ENCODE measurements at regions not wholly inside any gene's neighbourhood (a gene's known extent, or its start where the extent isn't known, plus 50 kb on each side); places are given as distances from the start of the nearest gene placed in this dataset.

- TF ChIP-seq ZNF302 (CRISPR knock-in tag; IDR thresholded peaks at IDR 0.05) (no peak), HDAC2 (IDR thresholded peaks at IDR 0.05) (no peak), REST (IDR thresholded peaks at IDR 0.05) (no peak), EHMT2 (IDR thresholded peaks at IDR 0.05; ENCODE audit: low read depth) (no peak), HES2 (IDR thresholded peaks at IDR 0.05) (peak; percentile 57), MAX (IDR thresholded peaks at IDR 0.05) (peak; percentile 51; the same call in 1 of the 2 replicates), PHF8 (IDR thresholded peaks at IDR 0.05; ENCODE audit: borderline replicate concordance, low read depth) (no peak), ZSCAN20 (CRISPR knock-in tag; IDR thresholded peaks at IDR 0.05) (no peak), CTCF (IDR thresholded peaks at IDR 0.05) (no peak), RFX5 (IDR thresholded peaks at IDR 0.05) (no peak), CBX8 (IDR thresholded peaks at IDR 0.05) (no peak), ESRRA (IDR thresholded peaks at IDR 0.05; ENCODE audit: borderline replicate concordance, low read length) (no peak), TP53 (CRISPR knock-in tag; IDR thresholded peaks at IDR 0.05) (no peak), CHD2 (IDR thresholded peaks at IDR 0.05; ENCODE audit: low read length, partially characterized antibody) (no peak), POLR2AphosphoS2 (conservative IDR thresholded peaks at IDR 0.05; ENCODE audit: low read length) (no peak), EHF (CRISPR knock-in tag; IDR thresholded peaks at IDR 0.05) (no peak), RNF2 (IDR thresholded peaks at IDR 0.05; ENCODE audit: borderline replicate concordance, low read depth) (no peak), GATA3 (IDR thresholded peaks at IDR 0.05; ENCODE audit: borderline replicate concordance) (peak; percentile 94), MYC (IDR thresholded peaks at IDR 0.05; ENCODE audit: borderline replicate concordance, low read length) (no peak), NR3C1 (IDR thresholded peaks at IDR 0.05) (no peak), BHLHE40 (IDR thresholded peaks at IDR 0.05; ENCODE audit: low read depth, low read length) (no peak), CBX2 (IDR thresholded peaks at IDR 0.05; ENCODE audit: borderline replicate concordance, low read depth) (no peak)
Observed at GRCh38 chr6:113352029-113352801, 504.9 kb upstream of the MARCKS start (continued).

- peak in 1 of 2 experiments; percentile 50; a peak in 3 of 6 replicates for ATAC-seq
- peak overlapping the region; percentile 90 for H3K27ac ChIP-seq
- peak overlapping the region; percentile 67 for H3K4me2 ChIP-seq
- no peak for TF ChIP-seq PHF8 (IDR thresholded peaks at IDR 0.05; ENCODE audit: borderline replicate concordance, low read depth)
- WGBS (ENCODE audit: missing lambda C conversion rate) = 38% methylated on average over 3 of the region's 3 CpGs
- DNase-seq (ENCODE audit: low read depth in 1 of 2, low spot score in 1 of 2) = no peak
- POLR2A ChIA-PET = interaction anchor here (1.0 to 2.1 kb wide), 3 partner anchors 19 to 503 kb away, joined by 4 to 9 read pairs (median 5); no protein-coding TSS in a partner anchor
- H3K9me3 ChIP-seq = no peaks in the 10 kb centered on the region
- peaks cover 50% of the 10 kb centered on the region for H3K4me1 ChIP-seq
- H3K4me3 ChIP-seq = 0 out of 3 replicates have a peak overlapping the region, but pooled peaks have one; percentile 7
- CTCF ChIA-PET = interaction anchor here (0.6 to 1.6 kb wide), 5 partner anchors 61 to 506 kb away, joined by 3 to 5 read pairs (median 3); no protein-coding TSS in a partner anchor
- FAIRE-seq = no peak
Observed at GRCh38 chr6:113352831-113353230, 504.3 kb upstream of the MARCKS start.

Data from A549 (cell line).